ENCODE measurements at regions not wholly inside any gene's neighbourhood (a gene's known extent, or its start where the extent isn't known, plus 50 kb on each side); places are given as distances from the start of the nearest gene placed in this dataset.

- Histone ChIP-seq H3K27me3 (no peaks in the 10 kb centered on the region), H3K27ac (no peak overlapping the region), H3K4me3 (no peak overlapping the region), H3K36me3 (no peaks in the 10 kb centered on the region), H3K4me1 (no peaks in the 10 kb centered on the region), H3K9me3 (no peaks in the 10 kb centered on the region)
- WGBS, 2 donors = 87 to 90% methylated on average over 3 of the region's 3 CpGs
- DNase-seq (no peak), FAIRE-seq (no peak), ATAC-seq (no peak)
- no peak for TF ChIP-seq CTCF (IDR thresholded peaks at IDR 0.05)
- intact Hi-C loops (cut with DNase I) = no loop called here
Observed at GRCh38 chr12:58656254-58657009, 263.9 kb downstream of the LRIG3 start.

GRCh38 chr12:58657190-58657589 lies 263.1 kb downstream of the LRIG3 start:
- DNase-seq (no peak), ATAC-seq (no peak), FAIRE-seq (no peak)
- Histone ChIP-seq H3K4me1 (no peaks in the 10 kb centered on the region), H3K36me3 (no peaks in the 10 kb centered on the region), H3K27ac (no peak overlapping the region), H3K9me3 (no peaks in the 10 kb centered on the region), H3K4me3 (no peak overlapping the region), H3K27me3 (no peaks in the 10 kb centered on the region)
- intact Hi-C loops (cut with DNase I) = no loop called here
- 70 to 76% methylated on average over 1 of the region's 1 CpG for WGBS, 2 donors
- no peak for TF ChIP-seq CTCF (IDR thresholded peaks at IDR 0.05)

- WGBS, 2 donors = 78 to 88% methylated on average over 2 of the region's 2 CpGs
- FAIRE-seq = no peak
- no peaks in the 10 kb centered on the region for H3K9me3 ChIP-seq
Observed at GRCh38 chr12:58665375-58665774, 254.9 kb downstream of the LRIG3 start.

GRCh38 chr12:58668233-58668632 lies 252.1 kb downstream of the LRIG3 start:
- TF ChIP-seq CTCF (IDR thresholded peaks at IDR 0.05) = no peak
- intact Hi-C loops (cut with DNase I) = no loop called here
- Histone ChIP-seq H3K27me3 (no peaks in the 10 kb centered on the region), H3K9me3 (no peaks in the 10 kb centered on the region), H3K4me1 (no peaks in the 10 kb centered on the region), H3K4me3 (no peak overlapping the region), H3K27ac (no peak overlapping the region), H3K36me3 (no peaks in the 10 kb centered on the region)
- ATAC-seq (no peak), DNase-seq (no peak), FAIRE-seq (no peak)
- 87 to 93% methylated on average over 3 of the region's 3 CpGs for WGBS, 2 donors

More at GRCh38 chr12:58665375-58665774, 254.9 kb downstream of the LRIG3 start:
- no peak overlapping the region for H3K4me3 ChIP-seq
- H3K4me1 ChIP-seq = no peaks in the 10 kb centered on the region
- no peak for DNase-seq
- no peaks in the 10 kb centered on the region for H3K36me3 ChIP-seq
- H3K27ac ChIP-seq = no peak overlapping the region
- intact Hi-C loops (cut with DNase I) = no loop called here
- ATAC-seq = no peak
- H3K27me3 ChIP-seq = no peaks in the 10 kb centered on the region
- no peak for TF ChIP-seq CTCF (IDR thresholded peaks at IDR 0.05)

GRCh38 chr12:58668871-58669270 lies 251.4 kb downstream of the LRIG3 start:
- TF ChIP-seq CTCF (IDR thresholded peaks at IDR 0.05) = no peak
- 87 to 91% methylated on average over 1 of the region's 1 CpG for WGBS, 2 donors
- FAIRE-seq = no peak
- DNase-seq = no peak
- no peaks in the 10 kb centered on the region for H3K4me1 ChIP-seq
- H3K36me3 ChIP-seq = no peaks in the 10 kb centered on the region
- ATAC-seq = no peak
- H3K27me3 ChIP-seq = no peaks in the 10 kb centered on the region
- no peaks in the 10 kb centered on the region for H3K9me3 ChIP-seq
- H3K4me3 ChIP-seq = no peak overlapping the region
- intact Hi-C loops (cut with DNase I) = no loop called here
- H3K27ac ChIP-seq = no peak overlapping the region
